Activated naive CD4-positive, alpha-beta T cell treated with anti-CD3 and anti-CD28 coated beads for 36 hours (primary cell): ENCODE measurements at regions not wholly inside any gene's neighbourhood (a gene's known extent, or its start where the extent isn't known, plus 50 kb on each side); places are given as distances from the start of the nearest gene placed in this dataset.
A peak's percentile ranks its signal among the peaks of the same experiment; 100 is the strongest.
"Not testable (repeated sequence)": the region's sequence is repeated elsewhere in the genome, so short reads cannot be mapped to it uniquely, and the experiment has no call there.

ENCODE experiments used
- CTCF ChIA-PET: fragments of 350-600 bp; sonication (Branson Sonifier 250); formaldehyde crosslinking; loops from one replicate; lab custom pipeline; 2021; ENCODE audit warnings: antibody characterized with exemption; lab: Charles Lee
- DNase-seq: peaks from one replicate; pipeline ENCODE4 v3.0.0-alpha.2; 2020
- H3K27ac Mint-ChIP-seq: one replicate; pipeline ENCODE4 v1.8.0; 2021; ENCODE audit warnings: mild to moderate bottlenecking, mixed read lengths
- H3K27me3 Mint-ChIP-seq: one replicate; pipeline ENCODE4 v1.8.0; 2021; ENCODE audit warnings: low read depth, mixed read lengths
- H3K36me3 Mint-ChIP-seq: one replicate; pipeline ENCODE4 v1.8.0; 2021; ENCODE audit warnings: low read depth, mixed read lengths
- H3K4me1 Mint-ChIP-seq: one replicate; pipeline ENCODE4 v1.8.0; 2021; ENCODE audit warnings: low read depth, mixed read lengths
- H3K4me3 Mint-ChIP-seq: one replicate; pipeline ENCODE4 v1.8.0; 2021; ENCODE audit warnings: mild to moderate bottlenecking, moderate library complexity, mixed read lengths
- H3K9me3 Mint-ChIP-seq: one replicate; pipeline ENCODE4 v1.8.0; 2021; ENCODE audit warnings: mixed read lengths
- intact Hi-C: fragments of 100-400 bp; cut with micrococcal nuclease; formaldehyde crosslinking; loops from one replicate; pipeline ENCODE4 v1.15.1; 2023

DNA sequence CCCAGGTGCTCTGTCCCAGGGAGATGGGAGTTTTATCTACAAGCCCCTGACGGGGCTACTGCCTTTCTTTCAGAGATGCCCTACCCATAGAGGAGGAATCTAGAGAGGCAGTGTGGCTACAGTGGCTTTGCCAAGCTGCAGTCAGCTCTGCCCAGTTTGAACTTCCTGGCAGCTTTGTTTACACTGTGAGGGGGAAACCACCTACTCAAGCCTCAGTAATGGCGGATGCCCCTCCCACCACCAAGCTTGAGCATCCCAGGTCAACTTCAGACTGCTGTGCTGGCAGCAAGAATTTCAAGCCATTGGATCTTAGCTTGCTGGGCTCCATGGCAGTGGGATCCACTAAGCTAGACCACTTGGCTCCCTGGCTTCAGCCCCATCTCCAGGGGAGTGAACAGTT, 53.1 kb upstream of the TMEM252 start:
- H3K36me3 Mint-ChIP-seq, H3K9me3 Mint-ChIP-seq, intact Hi-C loops, H3K4me1 Mint-ChIP-seq, H3K27me3 Mint-ChIP-seq, CTCF ChIA-PET, H3K27ac Mint-ChIP-seq, H3K4me3 Mint-ChIP-seq: not testable (repeated sequence)
- DNase-seq: peak; percentile 7

DNA sequence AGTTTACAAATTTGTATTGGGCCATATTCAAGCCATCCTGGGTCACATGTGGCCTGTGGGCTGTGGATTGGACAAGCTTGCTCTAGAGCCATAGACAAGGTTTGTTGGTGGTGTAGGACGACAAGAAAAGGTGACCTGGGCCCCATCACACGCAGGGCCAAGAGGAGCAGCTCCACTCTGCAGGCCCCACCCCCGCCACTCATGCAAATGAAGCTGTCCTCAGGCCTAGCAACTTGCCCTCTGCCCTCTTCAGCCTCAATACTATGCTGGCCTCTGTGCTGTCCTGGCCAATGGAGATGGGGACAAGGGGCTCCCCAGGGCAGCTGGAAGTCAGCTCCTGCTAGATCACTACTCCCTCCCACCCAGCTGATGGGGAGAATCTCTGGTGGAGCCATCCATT, 55.2 kb upstream of the TMEM252 start:
- Mint-ChIP-seq H3K27me3 (peaks cover 8% of the 10 kb centered on the region), H3K36me3 (no peaks in the 10 kb centered on the region), H3K4me3 (no peak overlapping the region), H3K27ac (no peak overlapping the region), H3K4me1 (no peaks in the 10 kb centered on the region), H3K9me3 (no peaks in the 10 kb centered on the region)
- intact Hi-C loops: no loop called here
- DNase-seq: no peak
- CTCF ChIA-PET: interaction anchor here (1.3 kb wide), 1 partner anchor 12 kb away, joined by 4 read pairs; no protein-coding TSS in a partner anchor

- H3K27me3 Mint-ChIP-seq: peaks cover 11% of the 10 kb centered on the region
Observed at GRCh38 chr9:68597362-68597997, 56.8 kb upstream of the TMEM252 start.

GRCh38 chr9:68599826-68600225, 59.1 kb upstream of the TMEM252 start:
- CTCF ChIA-PET: interaction anchor here (0.8 to 1.1 kb wide), 3 partner anchors 14 to 32 kb away, joined by 3 to 4 read pairs (median 4); no protein-coding TSS in a partner anchor
- peaks cover 15% of the 10 kb centered on the region for H3K27me3 Mint-ChIP-seq
- H3K4me1 Mint-ChIP-seq: no peaks in the 10 kb centered on the region
- H3K4me3 Mint-ChIP-seq: no peak overlapping the region
- no peaks in the 10 kb centered on the region for H3K9me3 Mint-ChIP-seq
- no peak for DNase-seq
- intact Hi-C loops: loop anchor here (5.0 kb wide), 1 partner anchor 52 kb away; no protein-coding TSS in a partner anchor
- no peak overlapping the region for H3K27ac Mint-ChIP-seq
- no peaks in the 10 kb centered on the region for H3K36me3 Mint-ChIP-seq

More at GRCh38 chr9:68597362-68597997, 56.8 kb upstream of the TMEM252 start:
- H3K4me3 Mint-ChIP-seq: no peak overlapping the region
- intact Hi-C loops: no loop called here
- H3K27ac Mint-ChIP-seq: no peak overlapping the region
- H3K36me3 Mint-ChIP-seq: no peaks in the 10 kb centered on the region
- CTCF ChIA-PET: interaction anchor here (0.6 kb wide), 1 partner anchor 80 kb away, joined by 4 read pairs; no protein-coding TSS in a partner anchor
- H3K9me3 Mint-ChIP-seq: no peaks in the 10 kb centered on the region
- H3K4me1 Mint-ChIP-seq: no peaks in the 10 kb centered on the region
- no peak for DNase-seq

DNA sequence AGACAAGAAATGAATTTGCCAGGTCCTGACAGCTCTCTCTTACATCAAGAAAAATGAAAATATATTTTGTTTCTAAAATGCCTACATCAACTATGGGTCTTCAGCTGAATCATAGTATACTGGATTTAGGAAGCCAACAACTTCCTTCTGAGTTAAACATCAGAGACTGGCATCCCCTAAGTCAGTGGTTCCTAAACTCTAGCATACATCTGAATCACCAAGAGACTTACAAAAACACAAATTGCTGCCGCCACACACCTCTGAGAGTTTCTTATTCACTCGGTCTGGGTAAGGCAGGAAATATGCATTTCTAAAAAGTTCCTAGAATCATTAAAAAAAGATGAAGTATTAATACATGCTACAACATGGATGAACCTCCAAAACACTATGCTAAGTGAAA, 60.4 kb upstream of the TMEM252 start:
- Mint-ChIP-seq H3K4me1 (no peaks in the 10 kb centered on the region), H3K27ac (no peak overlapping the region), H3K36me3 (no peaks in the 10 kb centered on the region), H3K9me3 (no peaks in the 10 kb centered on the region), H3K4me3 (no peak overlapping the region), H3K27me3 (peaks cover 15% of the 10 kb centered on the region)
- intact Hi-C loops: loop anchor here (5.0 kb wide), 1 partner anchor 51 kb away; no protein-coding TSS in a partner anchor
- CTCF ChIA-PET: no interaction called here
- DNase-seq: no peak

GRCh38 chr9:68603371-68603770, 62.7 kb upstream of the TMEM252 start:
- no peaks in the 10 kb centered on the region for H3K4me1 Mint-ChIP-seq
- no peak for DNase-seq
- CTCF ChIA-PET: no interaction called here
- H3K4me3 Mint-ChIP-seq: no peak overlapping the region
- H3K27ac Mint-ChIP-seq: no peak overlapping the region
- H3K36me3 Mint-ChIP-seq: no peaks in the 10 kb centered on the region
- intact Hi-C loops: loop anchor here (5.0 kb wide), 1 partner anchor 49 kb away; no protein-coding TSS in a partner anchor
- peaks cover 13% of the 10 kb centered on the region for H3K27me3 Mint-ChIP-seq
- no peaks in the 10 kb centered on the region for H3K9me3 Mint-ChIP-seq

GRCh38 chr9:68608763-68609162, 68.1 kb upstream of the TMEM252 start:
- Mint-ChIP-seq H3K4me1 (no peaks in the 10 kb centered on the region), H3K27ac (no peak overlapping the region), H3K36me3 (no peaks in the 10 kb centered on the region), H3K9me3 (no peaks in the 10 kb centered on the region), H3K4me3 (no peak overlapping the region), H3K27me3 (peaks cover 2% of the 10 kb centered on the region)
- intact Hi-C loops: no loop called here
- DNase-seq: no peak
- CTCF ChIA-PET: no interaction called here

GRCh38 chr9:68609901-68610415, 69.3 kb upstream of the TMEM252 start:
- H3K4me3 Mint-ChIP-seq: no peak overlapping the region
- peaks cover 2% of the 10 kb centered on the region for H3K27me3 Mint-ChIP-seq
- no peak overlapping the region for H3K27ac Mint-ChIP-seq
- H3K4me1 Mint-ChIP-seq: no peaks in the 10 kb centered on the region
- H3K9me3 Mint-ChIP-seq: no peaks in the 10 kb centered on the region
- CTCF ChIA-PET: no interaction called here
- no peak for DNase-seq
- no peaks in the 10 kb centered on the region for H3K36me3 Mint-ChIP-seq
- intact Hi-C loops: no loop called here

GRCh38 chr9:68614121-68614520, 73.4 kb upstream of the TMEM252 start:
- H3K9me3 Mint-ChIP-seq: no peaks in the 10 kb centered on the region
- H3K4me3 Mint-ChIP-seq: no peak overlapping the region
- CTCF ChIA-PET: no interaction called here
- H3K36me3 Mint-ChIP-seq: no peaks in the 10 kb centered on the region
- no peak overlapping the region for H3K27ac Mint-ChIP-seq
- no peak for DNase-seq
- intact Hi-C loops: no loop called here
- no peaks in the 10 kb centered on the region for H3K4me1 Mint-ChIP-seq
- peaks cover 2% of the 10 kb centered on the region for H3K27me3 Mint-ChIP-seq

DNA sequence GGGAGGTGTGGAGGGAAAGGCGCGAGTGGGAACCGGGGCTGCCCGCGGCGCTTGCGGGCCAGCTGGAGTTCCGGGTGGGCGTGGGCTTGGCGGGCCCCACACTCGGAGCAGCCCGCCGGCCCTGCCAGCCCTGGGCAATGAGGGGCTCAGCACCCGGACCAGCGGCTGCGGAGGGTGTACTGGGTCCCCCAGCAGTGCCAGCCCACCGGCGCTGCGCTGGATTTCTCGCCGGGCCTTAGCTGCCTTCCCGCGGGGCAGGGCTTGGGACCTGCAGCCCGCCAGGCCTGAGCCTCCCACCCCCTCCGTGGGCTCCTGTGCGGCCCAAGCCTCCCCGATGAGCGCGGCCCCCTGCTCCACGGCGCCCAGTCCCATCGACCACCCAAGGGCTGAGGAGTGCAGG, 76.3 kb upstream of the TMEM252 start:
- H3K27ac Mint-ChIP-seq, H3K27me3 Mint-ChIP-seq, DNase-seq, CTCF ChIA-PET, H3K4me3 Mint-ChIP-seq, H3K9me3 Mint-ChIP-seq, intact Hi-C loops, H3K36me3 Mint-ChIP-seq, H3K4me1 Mint-ChIP-seq: not testable (repeated sequence)

GRCh38 chr9:68619072-68619471, 78.4 kb upstream of the TMEM252 start:
- Mint-ChIP-seq H3K9me3 (no peaks in the 10 kb centered on the region), H3K4me3 (no peak overlapping the region), H3K36me3 (no peaks in the 10 kb centered on the region), H3K27me3 (peaks cover 6% of the 10 kb centered on the region), H3K4me1 (no peaks in the 10 kb centered on the region), H3K27ac (no peak overlapping the region)
- no peak for DNase-seq
- intact Hi-C loops: no loop called here
- CTCF ChIA-PET: no interaction called here

- CTCF ChIA-PET: no interaction called here
- Mint-ChIP-seq H3K36me3 (no peaks in the 10 kb centered on the region), H3K4me1 (no peaks in the 10 kb centered on the region), H3K4me3 (no peak overlapping the region), H3K9me3 (no peaks in the 10 kb centered on the region), H3K27ac (no peak overlapping the region), H3K27me3 (peaks cover 6% of the 10 kb centered on the region)
- no peak for DNase-seq
- intact Hi-C loops: no loop called here
Observed at GRCh38 chr9:68619636-68620035, 79.0 kb upstream of the TMEM252 start.

GRCh38 chr9:68625559-68625958, 79.5 kb upstream of the PIP5K1B start:
- Mint-ChIP-seq H3K27ac (no peak overlapping the region), H3K27me3 (peaks cover 6% of the 10 kb centered on the region), H3K9me3 (no peaks in the 10 kb centered on the region)

More at GRCh38 chr9:68625559-68625958, 79.5 kb upstream of the PIP5K1B start:
- intact Hi-C loops: no loop called here
- Mint-ChIP-seq H3K4me1 (no peaks in the 10 kb centered on the region), H3K4me3 (no peak overlapping the region), H3K36me3 (no peaks in the 10 kb centered on the region)
- DNase-seq: no peak
- CTCF ChIA-PET: interaction anchor here (1.0 kb wide), 1 partner anchor 10 kb away, joined by 4 read pairs; no protein-coding TSS in a partner anchor
